ENCODE measurements at regions not wholly inside any gene's neighbourhood (a gene's known extent, or its start where the extent isn't known, plus 50 kb on each side); places are given as distances from the start of the nearest gene placed in this dataset.

DNA sequence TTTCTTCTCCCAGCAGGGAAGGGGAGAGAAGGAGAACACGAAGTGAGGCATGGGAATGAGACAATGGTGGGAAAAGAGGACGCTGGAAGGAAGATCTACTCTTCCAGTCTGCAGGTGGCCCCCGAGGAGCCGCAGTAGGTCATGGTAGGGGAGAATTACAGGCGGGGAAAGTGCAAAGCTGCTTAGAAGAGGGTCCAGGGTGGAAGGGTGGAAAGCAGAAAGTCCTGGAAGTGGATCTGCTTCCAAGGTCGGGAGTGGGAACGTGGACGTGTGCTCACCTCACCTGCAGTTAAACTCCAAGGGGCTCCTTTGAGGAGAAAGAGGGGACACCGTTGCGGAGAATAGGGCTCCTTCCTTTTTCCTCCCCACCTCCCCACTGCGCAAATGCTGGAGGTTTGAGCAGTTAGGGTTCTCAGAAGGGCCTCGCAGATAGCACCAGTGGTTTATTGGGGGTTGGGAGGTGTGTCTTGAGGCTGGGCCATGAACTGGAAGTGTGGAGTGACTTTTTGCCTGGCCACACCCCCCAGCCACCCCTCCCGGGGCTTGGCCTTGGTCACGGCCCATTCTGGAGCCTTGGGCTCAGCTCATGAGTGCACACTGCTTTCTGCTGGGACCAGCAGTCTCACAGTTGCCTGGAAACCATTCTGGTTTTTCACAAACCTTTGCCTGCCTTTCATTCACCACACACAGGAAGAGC lies 100.4 kb upstream of the MLN start:
- ChIA-PET CTCF (no interaction called here), RAD21 (ENCODE audit: low non-redundant PET in 1 of 2, low total read pairs in 2 of 2, uncharacterized antibody in 2 of 2, unreplicated experiment in 2 of 2) (no interaction called here), POLR2A (no interaction called here)
- H3K4me2 ChIP-seq (ENCODE audit: low read length) = no peak overlapping the region
- H3K4me3 ChIP-seq (replicated peaks in 1 of 2; ENCODE audit: low read depth in 1 of 2, low read length in 2 of 2) = no peak overlapping the region
- H2AFZ ChIP-seq (ENCODE audit: low read depth, low read length, poor library complexity, severe bottlenecking) = no peak overlapping the region
- peaks cover 5% of the 10 kb centered on the region; the same call in 1 of the 2 replicates for H3K27me3 ChIP-seq (ENCODE audit: insufficient read depth, low read length)
- H3K9ac ChIP-seq (ENCODE audit: low read length) = no peak overlapping the region
- no peaks in the 10 kb centered on the region for H3K36me3 ChIP-seq (ENCODE audit: control insufficient read depth in 1 of 2, insufficient read depth in 2 of 2, low read length in 2 of 2)
- H3K4me1 ChIP-seq (ENCODE audit: control insufficient read depth in 1 of 2, insufficient read depth in 2 of 2, low read length in 2 of 2) = no peaks in the 10 kb centered on the region
- H3K79me2 ChIP-seq (ENCODE audit: insufficient read depth, low read length) = no peaks in the 10 kb centered on the region
- H4K20me1 ChIP-seq (ENCODE audit: insufficient read depth) = no peaks in the 10 kb centered on the region
- H3K9me3 ChIP-seq (ENCODE audit: control insufficient read depth in 1 of 2, insufficient read depth in 1 of 2, low read depth in 1 of 2, low read length in 2 of 2) = no peaks in the 10 kb centered on the region
- TF ChIP-seq EZH2 (IDR thresholded peaks at IDR 0.05) = no peak
- TF ChIP-seq, protein P1, sequence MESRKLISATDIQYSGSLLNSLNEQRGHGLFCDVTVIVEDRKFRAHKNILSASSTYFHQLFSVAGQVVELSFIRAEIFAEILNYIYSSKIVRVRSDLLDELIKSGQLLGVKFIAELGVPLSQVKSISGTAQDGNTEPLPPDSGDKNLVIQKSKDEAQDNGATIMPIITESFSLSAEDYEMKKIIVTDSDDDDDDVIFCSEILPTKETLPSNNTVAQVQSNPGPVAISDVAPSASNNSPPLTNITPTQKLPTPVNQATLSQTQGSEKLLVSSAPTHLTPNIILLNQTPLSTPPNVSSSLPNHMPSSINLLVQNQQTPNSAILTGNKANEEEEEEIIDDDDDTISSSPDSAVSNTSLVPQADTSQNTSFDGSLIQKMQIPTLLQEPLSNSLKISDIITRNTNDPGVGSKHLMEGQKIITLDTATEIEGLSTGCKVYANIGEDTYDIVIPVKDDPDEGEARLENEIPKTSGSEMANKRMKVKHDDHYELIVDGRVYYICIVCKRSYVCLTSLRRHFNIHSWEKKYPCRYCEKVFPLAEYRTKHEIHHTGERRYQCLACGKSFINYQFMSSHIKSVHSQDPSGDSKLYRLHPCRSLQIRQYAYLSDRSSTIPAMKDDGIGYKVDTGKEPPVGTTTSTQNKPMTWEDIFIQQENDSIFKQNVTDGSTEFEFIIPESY (IDR thresholded peaks at IDR 0.05; ENCODE audit: extremely low read depth, insufficient replicate concordance, low read length) = no peak
- no peak for TF ChIP-seq SP1 (IDR thresholded peaks at IDR 0.05; ENCODE audit: low read depth)
- intact Hi-C loops (cut with micrococcal nuclease) = no loop called here
- no peaks in the 10 kb centered on the region for H3K9me2 ChIP-seq (ENCODE audit: insufficient read depth)
- no peak overlapping the region for H3K27ac ChIP-seq (ENCODE audit: low read depth, low read length)
- peak; percentile 40; the same call in 1 of the 2 replicates for ATAC-seq
- DNase-seq (ENCODE audit: low read depth, low spot score) = no peak
- no TSS peak for BruUV-seq (replicated peaks)

DNA sequence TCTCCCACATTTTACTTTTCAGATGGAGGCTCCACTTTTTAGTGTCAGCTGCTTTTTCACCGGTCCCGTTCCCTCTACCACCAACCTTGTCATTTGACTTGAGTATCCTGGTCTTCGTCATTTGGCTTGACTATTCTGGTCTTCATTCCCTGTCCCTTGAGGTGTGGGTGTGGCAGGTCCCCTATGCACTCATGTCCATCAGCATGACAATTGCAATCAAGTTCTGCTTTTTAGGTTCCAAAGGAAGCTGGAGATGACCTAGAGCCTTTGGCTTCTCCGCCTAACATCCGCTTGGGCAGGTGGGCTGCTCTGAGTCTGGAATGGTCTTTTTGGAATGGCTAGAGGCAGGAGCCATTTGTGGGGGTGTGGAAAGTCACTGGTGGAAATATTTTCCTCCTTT lies 99.8 kb upstream of the MLN start:
- Histone ChIP-seq H3K36me3 (ENCODE audit: control insufficient read depth in 1 of 2, insufficient read depth in 2 of 2, low read length in 2 of 2) (no peaks in the 10 kb centered on the region), H4K20me1 (ENCODE audit: insufficient read depth) (no peaks in the 10 kb centered on the region), H3K4me1 (ENCODE audit: control insufficient read depth in 1 of 2, insufficient read depth in 2 of 2, low read length in 2 of 2) (no peaks in the 10 kb centered on the region), H3K9me3 (ENCODE audit: control insufficient read depth in 1 of 2, insufficient read depth in 1 of 2, low read depth in 1 of 2, low read length in 2 of 2) (no peaks in the 10 kb centered on the region), H2AFZ (ENCODE audit: low read depth, low read length, poor library complexity, severe bottlenecking) (no peak overlapping the region), H3K79me2 (ENCODE audit: insufficient read depth, low read length) (no peaks in the 10 kb centered on the region), H3K27ac (ENCODE audit: low read depth, low read length) (no peak overlapping the region), H3K27me3 (ENCODE audit: insufficient read depth, low read length) (peaks cover 5% of the 10 kb centered on the region; the same call in 1 of the 2 replicates), H3K9ac (ENCODE audit: low read length) (no peak overlapping the region), H3K4me2 (ENCODE audit: low read length) (no peak overlapping the region), H3K9me2 (ENCODE audit: insufficient read depth) (no peaks in the 10 kb centered on the region), H3K4me3 (replicated peaks in 1 of 2; ENCODE audit: low read depth in 1 of 2, low read length in 2 of 2) (no peak overlapping the region)
- intact Hi-C loops (cut with micrococcal nuclease) = no loop called here
- DNase-seq (ENCODE audit: low read depth, low spot score) (no peak), ATAC-seq (no peak)
- ChIA-PET RAD21 (ENCODE audit: low non-redundant PET in 1 of 2, low total read pairs in 2 of 2, uncharacterized antibody in 2 of 2, unreplicated experiment in 2 of 2) (no interaction called here), CTCF (no interaction called here), POLR2A (no interaction called here)
- no TSS peak for BruUV-seq (replicated peaks)
- TF ChIP-seq, protein P2, sequence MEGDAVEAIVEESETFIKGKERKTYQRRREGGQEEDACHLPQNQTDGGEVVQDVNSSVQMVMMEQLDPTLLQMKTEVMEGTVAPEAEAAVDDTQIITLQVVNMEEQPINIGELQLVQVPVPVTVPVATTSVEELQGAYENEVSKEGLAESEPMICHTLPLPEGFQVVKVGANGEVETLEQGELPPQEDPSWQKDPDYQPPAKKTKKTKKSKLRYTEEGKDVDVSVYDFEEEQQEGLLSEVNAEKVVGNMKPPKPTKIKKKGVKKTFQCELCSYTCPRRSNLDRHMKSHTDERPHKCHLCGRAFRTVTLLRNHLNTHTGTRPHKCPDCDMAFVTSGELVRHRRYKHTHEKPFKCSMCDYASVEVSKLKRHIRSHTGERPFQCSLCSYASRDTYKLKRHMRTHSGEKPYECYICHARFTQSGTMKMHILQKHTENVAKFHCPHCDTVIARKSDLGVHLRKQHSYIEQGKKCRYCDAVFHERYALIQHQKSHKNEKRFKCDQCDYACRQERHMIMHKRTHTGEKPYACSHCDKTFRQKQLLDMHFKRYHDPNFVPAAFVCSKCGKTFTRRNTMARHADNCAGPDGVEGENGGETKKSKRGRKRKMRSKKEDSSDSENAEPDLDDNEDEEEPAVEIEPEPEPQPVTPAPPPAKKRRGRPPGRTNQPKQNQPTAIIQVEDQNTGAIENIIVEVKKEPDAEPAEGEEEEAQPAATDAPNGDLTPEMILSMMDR (IDR thresholded peaks at IDR 0.05 in 2 of 3, conservative IDR thresholded peaks at IDR 0.05 in 1 of 3; ENCODE audit: borderline replicate concordance in 1 of 3, insufficient read depth in 1 of 3, low read depth in 2 of 3, low read length in 2 of 3) = no peak
- TF ChIP-seq SIN3A (IDR thresholded peaks at IDR 0.05; ENCODE audit: low read depth) = no peak
- TF ChIP-seq, protein P3, sequence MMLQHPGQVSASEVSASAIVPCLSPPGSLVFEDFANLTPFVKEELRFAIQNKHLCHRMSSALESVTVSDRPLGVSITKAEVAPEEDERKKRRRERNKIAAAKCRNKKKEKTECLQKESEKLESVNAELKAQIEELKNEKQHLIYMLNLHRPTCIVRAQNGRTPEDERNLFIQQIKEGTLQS (IDR thresholded peaks at IDR 0.05) = no peak
- TF ChIP-seq CEBPB (IDR thresholded peaks at IDR 0.05; ENCODE audit: low read depth) = no peak
- TF ChIP-seq EZH2 (IDR thresholded peaks at IDR 0.05) = no peak
- no peak for TF ChIP-seq POLR2AphosphoS5 (IDR thresholded peaks at IDR 0.05; ENCODE audit: low read depth, low read length)
- TF ChIP-seq EGR1 (IDR thresholded peaks at IDR 0.05; ENCODE audit: low read depth) = no peak
- TF ChIP-seq ZFX (IDR thresholded peaks at IDR 0.05) = no peak
- no peak for TF ChIP-seq ZNF274 (IDR thresholded peaks at IDR 0.05; ENCODE audit: low read depth, low read length)
- TF ChIP-seq EZH2phosphoT487 (IDR thresholded peaks at IDR 0.05; ENCODE audit: borderline replicate concordance) = no peak
- TF ChIP-seq ELF1 (IDR thresholded peaks at IDR 0.05; ENCODE audit: borderline replicate concordance, low read depth) = no peak
- no peak for TF ChIP-seq RAD21 (IDR thresholded peaks at IDR 0.05; ENCODE audit: low read depth)
- no peak for TF ChIP-seq YY1 (IDR thresholded peaks at IDR 0.05; ENCODE audit: extremely low read depth, insufficient replicate concordance, low read depth, low read length)
- TF ChIP-seq, protein P4, sequence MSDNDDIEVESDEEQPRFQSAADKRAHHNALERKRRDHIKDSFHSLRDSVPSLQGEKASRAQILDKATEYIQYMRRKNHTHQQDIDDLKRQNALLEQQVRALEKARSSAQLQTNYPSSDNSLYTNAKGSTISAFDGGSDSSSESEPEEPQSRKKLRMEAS (IDR thresholded peaks at IDR 0.05) = no peak
- no peak for TF ChIP-seq SRF (IDR thresholded peaks at IDR 0.05; ENCODE audit: low read depth)
- TF ChIP-seq JUND (IDR thresholded peaks at IDR 0.05) = no peak

All from HCT116 (cell line).